NCI-H2107 (cell line): ENCODE measurements at regions not wholly inside any gene's neighbourhood (a gene's known extent, or its start where the extent isn't known, plus 50 kb on each side); places are given as distances from the start of the nearest gene placed in this dataset.
"Not testable (repeated sequence)": the region's sequence is repeated elsewhere in the genome, so short reads cannot be mapped to it uniquely, and the experiment has no call there.

Experiments used
- DNase-seq: peaks from one replicate; lab custom pipeline; 2025; lab: John Stamatoyannopoulos, UW

DNA sequence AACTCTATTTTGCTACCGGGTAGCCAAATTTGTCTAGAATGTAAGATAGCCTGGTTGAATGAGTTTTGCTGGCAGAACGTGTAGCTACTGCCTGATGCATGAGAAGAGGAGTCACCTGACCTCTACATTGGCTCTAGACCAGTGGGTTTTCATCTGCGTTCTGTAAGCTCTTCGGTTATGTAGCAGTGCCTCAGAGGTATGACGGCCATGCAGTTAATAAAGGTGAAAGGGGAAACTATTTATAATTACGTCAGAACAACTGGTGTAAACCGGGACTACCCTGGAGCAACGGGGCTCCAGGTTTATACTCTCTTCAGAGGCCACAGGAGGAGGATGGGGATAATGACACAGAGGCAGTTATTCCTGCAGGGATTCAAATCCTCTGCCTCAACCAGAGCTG lies 173.4 kb upstream of the KITLG start:
- DNase-seq = no peak

DNA sequence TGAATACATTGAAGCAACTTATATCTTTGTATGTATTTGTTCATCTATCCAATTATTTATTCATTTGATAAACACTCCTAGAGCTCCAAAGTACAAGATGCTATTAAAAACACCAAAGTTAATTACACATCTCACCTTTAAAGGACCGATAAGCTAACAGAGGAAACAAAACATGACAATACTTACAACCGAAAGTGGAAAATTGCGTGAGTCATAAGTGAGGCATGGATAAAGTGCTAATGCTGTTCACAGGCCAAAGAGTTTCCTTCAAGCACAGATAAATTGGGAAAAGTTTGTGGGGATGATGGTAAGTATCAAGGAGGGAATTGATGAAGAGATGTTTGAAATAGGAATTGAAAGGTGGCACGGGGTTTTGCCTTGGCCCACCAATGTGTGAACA lies 172.8 kb upstream of the KITLG start:
- DNase-seq = no peak

DNA sequence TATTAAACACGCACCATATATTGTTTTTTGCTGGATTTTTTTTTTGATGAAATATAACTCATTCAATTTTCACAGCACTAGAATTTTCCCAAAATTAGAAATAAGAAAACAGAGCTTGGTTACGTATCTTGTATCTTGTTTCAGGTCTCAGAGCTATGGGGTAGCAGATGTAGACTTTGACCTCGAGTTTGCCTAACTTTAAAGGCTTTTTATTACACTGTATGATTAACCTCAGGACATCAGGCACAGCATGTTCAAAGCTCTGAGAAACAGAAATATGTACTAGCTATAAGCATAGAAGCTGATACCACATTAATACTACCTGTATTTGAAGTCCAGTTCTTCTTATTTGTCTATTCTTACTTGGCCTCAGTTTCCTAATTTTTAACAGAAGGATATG lies 171.9 kb upstream of the KITLG start:
- DNase-seq = no peak

DNA sequence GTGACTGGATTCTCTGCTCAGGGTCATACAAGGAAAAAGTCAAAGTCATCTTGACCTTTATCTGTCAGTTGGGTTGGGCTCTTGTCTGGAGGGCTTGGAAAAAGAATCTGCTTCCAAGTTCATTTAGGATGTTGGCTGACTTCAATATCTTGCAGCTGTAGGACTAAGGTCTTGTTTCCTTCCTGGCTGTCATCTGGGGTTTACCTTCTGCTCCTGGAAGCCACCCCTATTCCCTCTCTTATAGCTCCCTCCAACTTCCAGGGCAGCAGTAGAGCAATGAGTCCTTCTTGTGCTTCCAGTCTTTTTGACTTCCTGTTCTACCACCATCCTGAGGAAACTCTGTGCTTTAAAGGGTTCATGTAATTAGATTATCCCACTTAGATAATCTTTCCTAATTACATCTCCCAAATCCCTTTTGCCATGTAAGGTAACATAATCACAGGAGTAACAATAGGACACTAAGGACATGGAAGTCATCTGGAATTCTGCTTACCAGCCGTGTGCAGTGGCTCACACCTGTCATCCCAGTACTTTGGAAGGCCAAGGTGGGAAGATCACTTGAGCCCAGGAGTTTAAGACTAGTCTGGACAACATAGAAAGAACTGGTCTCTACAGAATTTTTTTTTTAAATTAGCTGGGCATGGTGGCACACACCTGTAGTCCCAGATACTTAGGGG lies 170.7 kb upstream of the KITLG start:
- no peak for DNase-seq

DNA sequence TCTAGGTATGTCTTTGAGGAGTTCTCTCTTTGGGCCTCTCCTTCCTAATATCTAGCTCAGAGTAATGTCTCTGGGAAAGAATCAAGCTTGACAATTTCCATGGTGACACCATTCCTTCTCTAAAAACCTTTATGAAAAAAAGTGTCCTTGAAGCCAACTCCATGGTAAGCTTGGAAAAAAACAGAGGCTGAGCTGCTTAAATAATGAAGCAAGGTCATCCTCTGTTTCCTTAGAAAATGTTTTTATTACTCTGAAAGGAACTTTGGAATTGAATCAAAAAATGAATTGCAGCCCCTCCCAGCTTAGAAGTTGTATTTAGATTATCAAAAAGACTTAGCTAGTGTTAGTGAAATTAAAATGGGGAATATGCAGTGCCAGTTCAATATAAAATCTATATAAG lies 166.1 kb upstream of the KITLG start:
- no peak for DNase-seq

DNA sequence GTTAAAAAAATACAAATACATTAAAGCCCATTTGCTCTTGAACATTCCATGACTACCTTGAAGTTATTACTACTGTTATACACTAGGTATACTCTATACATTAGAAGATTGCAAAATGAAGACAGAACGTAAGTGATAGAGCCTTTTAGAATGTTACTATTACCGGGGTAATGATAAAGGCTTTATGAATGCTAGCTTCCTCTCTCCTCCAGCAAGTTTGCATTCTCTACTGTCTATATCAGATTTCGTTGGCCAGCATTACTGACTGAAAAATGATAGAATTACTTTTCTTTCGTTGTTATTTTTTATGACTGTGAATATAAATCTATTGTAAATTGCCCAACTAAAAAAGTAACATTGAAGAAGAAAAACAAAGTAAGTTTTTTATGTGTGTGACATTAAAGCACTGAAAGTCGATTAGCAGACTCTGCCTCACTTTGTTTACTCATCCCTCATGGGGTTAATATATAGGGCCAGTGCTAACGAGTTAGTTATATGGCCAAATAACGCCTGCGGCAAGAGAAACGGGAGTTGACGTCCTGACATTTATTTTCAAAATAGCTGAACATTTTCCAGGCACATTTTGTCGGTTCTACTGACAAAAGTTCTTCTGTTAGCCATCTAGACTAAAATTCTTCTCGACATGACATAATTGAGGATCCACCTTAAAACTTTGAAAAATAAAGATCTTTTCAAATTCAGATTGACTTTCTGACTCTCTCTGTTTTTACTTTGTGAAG lies 163.8 kb upstream of the KITLG start:
- DNase-seq = no peak

DNA sequence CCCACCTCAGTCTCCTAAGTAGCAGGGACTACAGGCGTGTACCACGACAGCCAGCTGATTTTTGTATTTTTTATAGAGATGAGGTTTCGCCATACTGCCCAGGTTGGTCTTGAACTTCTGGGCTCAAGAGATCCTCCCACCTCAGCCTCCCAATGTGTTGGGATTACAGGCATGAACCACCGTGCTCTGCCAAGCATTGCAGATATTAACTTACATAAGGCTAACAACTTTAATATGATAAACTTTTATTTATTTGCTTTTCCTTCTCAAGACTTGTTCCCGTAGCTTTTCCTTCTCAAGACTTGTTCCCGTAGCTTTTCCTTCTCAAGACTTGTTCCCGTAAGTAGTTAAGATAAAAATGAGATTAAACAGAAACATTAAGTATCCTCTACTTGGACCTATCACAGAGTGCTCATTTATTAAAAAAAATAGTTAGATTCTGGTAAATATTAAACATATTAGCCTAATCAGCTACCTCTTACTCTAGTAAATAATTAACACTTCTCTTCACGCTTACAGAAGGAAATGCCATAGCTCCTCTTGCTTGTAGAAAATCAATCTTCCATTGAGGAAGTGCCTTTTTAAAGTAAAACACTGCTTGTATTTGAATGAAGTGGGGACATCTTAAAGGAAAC lies 157.7 kb upstream of the KITLG start:
- no peak for DNase-seq

DNA sequence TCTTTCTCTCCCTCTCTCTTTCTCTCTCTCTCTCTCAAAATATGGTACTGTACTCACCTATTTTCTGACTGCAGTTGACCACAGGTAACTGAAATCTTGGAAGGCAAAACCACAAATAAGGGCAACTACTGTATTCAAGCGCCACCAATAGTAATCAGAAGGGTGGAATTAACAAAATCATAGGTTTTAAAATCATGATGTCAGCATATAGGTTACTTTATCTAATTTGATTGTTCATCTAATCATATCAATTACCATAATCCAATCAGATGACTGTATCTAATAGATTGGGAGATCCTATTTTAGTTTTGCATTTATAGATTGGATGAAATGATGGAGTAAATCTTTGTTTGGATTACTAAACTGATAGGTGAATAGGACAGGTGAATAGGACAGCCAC lies 155.8 kb upstream of the KITLG start:
- DNase-seq = no peak

DNA sequence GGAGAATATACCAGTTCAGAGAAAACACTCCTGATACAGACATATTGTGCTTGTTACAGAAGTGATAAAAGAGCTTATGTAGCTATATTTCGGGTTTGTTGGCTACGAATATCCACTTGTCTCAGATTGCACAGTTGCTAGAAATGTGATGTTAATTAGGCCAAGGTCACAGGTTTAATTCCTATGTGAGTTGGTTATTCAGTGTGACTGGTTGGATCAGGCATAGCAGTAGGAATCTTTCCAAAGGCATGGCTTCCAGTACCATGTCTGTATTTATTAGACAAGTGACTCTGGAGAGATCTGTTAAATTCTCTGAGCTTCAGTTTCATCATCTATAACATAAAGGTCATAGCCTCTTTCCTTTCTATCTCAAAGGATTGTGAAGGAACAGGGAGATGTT lies 152.7 kb upstream of the KITLG start:
- DNase-seq = no peak

DNA sequence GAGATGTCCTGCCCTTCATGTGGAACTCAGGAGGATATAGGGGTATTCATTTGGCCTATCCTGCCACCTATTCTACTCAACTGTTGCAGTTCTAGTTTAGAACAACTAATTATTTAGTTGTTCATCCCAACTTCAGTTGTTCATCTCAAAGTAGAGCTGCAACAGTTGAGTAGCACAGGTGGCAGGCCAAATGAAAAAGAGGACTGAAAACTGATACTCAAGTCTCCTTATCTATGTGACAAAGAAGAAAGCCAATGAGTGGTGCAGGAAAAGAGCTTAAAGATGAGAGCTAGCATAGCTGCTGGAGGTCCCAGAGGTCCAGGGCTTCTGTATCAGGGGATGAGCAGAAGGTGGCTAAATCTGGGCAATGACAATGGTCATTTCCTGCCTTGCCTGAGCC lies 148.9 kb upstream of the KITLG start:
- DNase-seq = no peak

DNA sequence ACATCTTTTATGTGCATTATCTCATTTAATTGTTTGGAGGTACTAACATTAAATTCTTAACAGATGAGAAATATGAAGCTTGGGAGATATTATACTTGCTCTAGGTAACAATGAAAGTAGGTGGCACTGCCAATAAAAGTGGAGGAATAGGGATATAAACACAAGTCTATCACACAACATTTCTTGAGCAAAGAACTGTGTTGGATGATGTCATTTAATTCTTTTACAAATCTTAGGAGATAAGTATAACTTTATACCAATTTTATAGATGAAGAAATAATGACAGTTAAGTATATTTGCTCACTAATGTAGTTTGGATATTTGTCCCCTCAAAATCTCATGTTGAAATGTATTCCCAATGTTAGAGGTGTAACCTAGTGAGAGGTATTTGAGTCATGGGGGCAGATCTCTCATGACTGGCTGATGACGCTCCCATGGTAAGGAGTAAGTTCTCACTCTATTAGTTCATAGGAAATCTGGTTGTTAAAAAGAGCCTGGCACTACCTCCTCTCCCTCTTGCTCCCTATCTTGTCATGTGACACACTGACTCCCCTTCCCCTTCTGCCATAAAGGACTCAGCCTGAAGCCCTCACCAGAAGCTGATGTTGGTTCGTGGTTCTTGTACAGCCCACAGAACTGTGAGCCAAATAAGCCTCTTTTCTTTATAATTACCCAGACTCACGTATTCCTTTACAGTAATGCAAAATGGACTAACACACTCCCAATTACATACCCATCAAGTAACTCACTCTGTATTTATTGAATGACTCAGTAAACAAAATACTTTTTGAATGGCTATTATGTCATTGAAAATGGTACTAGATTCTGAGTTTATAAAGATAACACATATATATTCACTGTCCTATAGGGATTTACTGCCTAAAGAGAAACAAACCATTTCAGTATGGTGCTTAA lies 146.8 kb upstream of the KITLG start:
- no peak for DNase-seq

DNA sequence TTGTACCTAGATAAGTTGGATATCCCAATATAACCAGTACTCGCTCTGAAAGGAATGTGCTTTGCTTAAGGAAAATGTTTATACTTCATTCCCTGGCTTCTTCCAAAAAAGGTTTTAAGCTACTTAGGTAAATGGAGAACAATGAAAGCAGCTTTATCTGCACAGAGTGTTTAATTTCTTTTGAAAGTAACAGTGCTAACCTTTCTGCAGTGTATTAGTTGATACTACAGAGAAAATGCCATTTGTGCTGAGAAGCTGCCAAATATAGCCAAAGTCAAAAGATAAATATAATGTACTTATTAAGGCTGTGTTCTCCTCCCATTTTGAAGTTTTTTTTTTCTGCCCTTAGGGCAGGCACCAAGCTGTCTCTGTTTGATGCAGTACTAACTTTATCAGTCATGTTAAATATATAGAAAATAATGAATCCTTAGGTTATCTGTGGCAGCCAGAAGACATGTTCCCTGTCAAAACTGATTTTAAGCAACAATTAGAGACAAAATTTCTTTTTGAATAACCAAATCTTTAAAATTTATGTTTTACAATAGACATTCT lies 145.4 kb upstream of the KITLG start:
- no peak for DNase-seq

DNA sequence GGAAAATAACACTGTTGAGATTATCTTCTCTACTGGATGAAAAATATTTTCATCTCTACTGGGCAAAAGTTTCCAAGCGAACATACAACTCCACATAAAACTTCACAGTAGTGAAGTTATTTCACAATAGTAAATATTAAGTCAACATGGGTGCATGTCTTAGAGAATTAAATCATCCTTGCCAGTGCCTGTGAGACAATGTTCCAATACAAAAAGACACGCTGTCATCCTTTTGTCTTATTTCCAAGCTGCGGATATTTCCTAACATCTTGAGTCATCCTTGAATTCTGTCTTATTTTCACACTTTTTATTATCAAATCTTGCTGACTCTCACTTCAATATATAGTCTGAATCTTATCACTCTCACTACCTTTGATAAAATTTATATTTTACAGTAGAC lies 142.9 kb upstream of the KITLG start:
- DNase-seq = no peak

DNA sequence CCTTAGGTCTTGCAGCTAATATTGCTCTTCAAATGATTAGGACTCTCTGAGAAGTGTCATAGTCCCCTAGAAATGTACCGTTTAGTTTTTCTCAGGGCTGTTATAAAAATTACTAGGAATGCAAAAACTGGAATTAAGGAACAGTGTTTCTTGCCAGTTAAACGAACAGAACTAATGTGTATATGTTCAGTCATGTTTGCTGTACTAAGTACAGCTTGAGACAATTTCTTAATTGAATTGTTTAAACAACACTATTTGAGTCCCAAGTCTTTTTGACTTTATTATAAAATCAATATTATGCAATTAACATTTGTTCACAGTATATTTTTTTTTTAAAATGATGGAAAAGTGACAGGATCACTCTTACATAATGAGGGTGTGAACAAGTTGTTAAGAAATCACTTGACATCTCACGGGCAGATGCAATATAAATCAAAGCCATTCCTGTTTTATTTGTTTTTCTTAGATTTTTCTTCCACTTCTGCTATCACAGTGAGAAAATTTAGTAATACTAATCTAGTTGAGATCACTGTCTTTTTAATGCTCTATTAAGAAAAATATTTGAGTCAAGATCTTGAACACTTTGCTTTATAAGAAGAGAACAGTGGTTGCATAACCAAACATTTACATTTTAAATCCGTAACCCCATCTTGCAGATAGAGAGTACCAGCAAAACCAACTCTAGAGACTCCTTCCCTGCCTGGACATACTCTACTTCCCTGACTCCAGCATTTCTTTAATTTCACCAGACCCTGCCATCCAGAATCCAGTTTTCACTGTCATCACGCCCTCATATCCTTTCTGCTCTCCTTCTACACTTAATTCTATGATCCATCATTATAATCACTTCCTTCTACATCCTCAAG lies 140.7 kb upstream of the KITLG start:
- no peak for DNase-seq

DNA sequence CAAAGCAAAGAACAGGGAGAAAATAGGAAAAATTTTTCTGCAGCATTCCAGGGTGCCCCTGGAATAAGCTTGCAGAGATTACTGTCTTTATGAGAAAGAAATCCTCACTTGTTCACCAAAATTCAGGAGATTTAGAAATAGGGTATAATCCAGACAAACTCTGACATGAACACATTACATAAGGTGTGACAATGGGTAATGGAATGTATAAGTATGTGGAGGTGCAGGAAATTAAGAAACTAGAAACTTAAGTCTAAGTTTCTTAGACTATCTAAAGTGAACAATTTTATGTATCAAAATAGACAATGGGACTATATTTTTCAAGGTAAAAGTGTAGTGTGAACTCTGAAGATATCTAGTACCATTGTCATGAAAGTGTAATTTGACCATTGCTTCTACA lies 140.0 kb upstream of the KITLG start:
- no peak for DNase-seq

DNA sequence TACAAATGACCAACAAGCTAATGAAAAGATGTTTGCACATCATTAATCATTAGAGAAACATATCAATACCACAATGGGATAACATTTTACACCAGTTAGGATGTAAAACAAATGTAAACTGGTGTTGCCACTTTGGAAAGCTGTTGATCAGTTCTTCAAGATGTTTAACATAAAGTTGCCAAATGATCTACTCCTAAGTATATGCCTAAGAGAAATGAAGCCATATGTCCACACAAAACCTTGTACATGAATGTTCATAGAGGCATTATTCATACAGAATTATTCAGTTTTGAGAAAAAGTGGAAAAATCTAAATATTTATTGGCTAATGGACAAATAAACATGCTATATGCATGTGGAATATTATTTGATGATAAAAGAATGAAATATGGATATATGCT lies 136.9 kb upstream of the KITLG start:
- DNase-seq = no peak

DNA sequence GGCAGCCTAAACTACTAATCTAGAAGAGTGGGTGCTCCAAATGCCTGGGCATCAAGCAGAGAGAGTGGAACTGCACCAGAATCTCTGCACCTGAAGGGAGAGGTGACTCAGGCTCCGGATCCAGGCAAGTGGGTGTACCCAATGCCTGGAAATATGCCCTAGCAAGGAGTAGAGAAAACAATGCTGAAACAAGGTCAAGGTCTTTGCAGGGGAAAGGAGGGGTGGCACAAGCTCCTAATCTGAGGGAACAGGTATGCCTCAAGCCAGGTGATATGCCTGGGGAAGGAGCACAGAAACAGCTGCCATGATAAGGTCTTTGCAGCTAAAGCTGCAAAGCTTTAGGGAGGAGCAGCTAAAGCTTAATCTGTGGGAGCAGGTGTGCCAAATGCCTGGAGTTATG lies 136.0 kb upstream of the KITLG start:
- no peak for DNase-seq

DNA sequence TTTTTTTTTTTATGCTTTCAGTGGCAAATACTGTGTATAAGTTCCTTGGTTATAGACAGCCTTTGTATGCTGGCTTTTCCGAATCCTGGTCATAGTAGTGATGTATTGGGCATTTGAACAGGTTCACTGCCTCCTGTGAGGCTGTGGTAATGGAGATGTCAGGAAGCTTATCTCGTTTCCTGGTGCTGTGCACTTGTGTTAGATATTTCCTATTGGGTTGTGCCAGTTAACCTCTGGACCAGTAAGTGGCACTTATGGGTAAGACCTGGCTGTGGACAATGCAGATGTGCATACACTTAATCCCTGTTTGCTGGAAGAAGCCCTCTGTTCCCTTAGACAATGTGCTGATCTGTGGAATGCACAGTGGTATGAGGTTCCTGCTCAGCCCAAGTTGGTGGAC lies 135.4 kb upstream of the KITLG start:
- no peak for DNase-seq

DNA sequence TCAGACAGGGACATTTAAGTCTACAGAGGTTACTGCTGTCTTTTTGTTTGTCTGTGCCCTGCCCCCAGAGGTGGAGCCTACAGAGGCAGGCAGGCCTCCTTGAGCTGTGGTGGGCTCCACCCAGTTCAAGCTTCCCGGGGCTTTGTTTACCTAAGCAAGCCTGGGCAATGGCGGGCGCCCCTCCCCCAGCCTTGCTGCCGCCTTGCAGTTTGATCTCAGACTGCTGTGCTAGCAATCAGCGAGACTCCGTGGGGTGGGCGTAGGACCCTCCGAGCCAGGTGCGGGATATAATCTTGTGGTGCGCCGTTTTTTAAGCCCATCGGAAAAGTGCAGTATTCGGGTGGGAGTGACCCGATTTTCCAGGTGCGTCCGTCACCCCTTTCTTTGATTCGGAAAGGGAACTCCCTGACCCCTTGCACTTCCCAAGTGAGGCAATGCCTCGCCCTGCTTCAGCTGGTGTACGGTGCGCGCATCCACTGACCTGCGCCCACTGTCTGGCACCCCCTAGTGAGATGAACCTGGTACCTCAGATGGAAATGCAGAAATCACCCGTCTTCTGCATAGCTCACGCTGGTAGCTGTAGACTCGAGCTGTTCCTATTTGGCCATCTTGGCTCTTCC lies 134.1 kb upstream of the KITLG start:
- not testable (repeated sequence) for DNase-seq

DNA sequence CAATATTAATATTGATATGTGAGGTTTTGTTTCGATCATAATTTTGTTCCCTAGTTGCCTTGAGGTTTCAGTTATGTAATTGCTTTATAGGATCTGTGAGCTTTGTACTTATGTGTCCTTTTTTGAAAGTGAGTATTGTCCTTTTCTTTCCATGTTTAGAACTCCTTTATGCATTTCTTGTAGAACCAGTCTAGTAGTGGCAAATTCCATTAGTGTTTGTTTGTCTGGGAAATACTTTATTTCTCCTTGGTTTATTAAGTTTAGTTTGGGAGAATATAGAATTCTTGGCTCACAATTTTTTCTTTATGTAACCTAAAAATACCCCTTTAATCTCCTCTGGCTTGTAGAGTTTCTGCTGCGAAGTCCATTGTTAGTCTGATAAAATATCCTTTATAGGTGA lies 127.5 kb upstream of the KITLG start:
- DNase-seq = no peak

DNA sequence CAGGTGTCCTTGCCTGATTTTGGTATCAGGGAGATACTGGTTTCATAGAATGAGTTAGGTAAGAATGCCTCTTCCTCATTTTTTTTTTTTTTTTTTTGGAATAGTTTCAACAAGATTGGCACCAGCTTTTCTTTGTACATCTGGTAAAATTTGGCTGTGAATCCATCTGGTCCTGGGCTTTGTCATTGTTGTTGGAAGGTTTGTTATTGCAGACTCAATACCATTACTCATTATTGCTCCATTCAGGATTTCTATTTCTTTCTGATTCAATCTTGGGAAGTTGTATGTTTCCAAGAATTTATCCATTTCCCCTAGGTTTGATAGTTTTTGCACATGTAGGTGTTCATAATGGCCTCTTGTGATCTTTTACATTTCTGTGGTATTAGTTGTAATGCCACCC lies 126.0 kb upstream of the KITLG start:
- DNase-seq = no peak
